ENCODE measurements at regions not wholly inside any gene's neighbourhood (a gene's known extent, or its start where the extent isn't known, plus 50 kb on each side); places are given as distances from the start of the nearest gene placed in this dataset.

DNA sequence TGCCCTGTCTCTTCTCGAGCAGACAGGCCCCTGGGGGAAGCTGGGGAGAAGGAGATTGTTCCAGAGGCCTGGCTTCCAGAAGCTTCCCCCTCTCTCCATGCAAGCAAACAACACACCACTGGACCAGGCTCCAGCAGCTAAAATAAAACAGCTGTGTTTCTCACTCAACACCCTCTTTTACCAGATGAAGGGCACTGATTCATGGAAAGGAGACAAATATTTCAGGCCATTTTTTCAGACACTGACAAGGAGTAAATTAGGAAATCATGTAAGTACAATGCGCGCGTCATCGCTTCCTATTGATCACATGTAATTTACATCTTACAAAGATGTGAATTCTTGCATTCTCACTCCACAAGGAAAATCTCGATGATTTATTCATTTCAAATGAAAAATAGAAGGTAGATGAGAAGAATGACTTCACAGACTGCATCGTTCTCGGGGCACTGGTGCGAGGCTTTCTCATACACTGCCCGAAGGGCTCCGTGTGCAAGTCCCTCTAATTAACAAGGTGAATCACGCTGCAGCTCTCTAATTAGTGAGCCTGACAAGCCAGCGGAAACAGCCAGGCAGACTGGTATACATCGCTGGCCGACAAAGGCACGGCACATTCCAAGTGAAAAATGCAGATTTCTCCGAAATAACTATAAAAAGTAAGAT, 153.6 kb downstream of the KCTD15 start:
- DNase-seq (ENCODE audit: low read depth, low spot score) = no peak
- no peaks in the 10 kb centered on the region for H3K4me1 ChIP-seq (ENCODE audit: control insufficient read depth, insufficient read depth, low read length)
- CTCF ChIA-PET = interaction anchor here (0.6 kb wide), 1 partner anchor 155 kb away, joined by 6 read pairs; no protein-coding TSS in a partner anchor
- TF ChIP-seq REST (IDR thresholded peaks at IDR 0.05; ENCODE audit: insufficient read depth in 1 of 2, low read depth in 2 of 2, low read length in 1 of 2) (no peak), CTCF (IDR thresholded peaks at IDR 0.05) (no peak), POLR2AphosphoS5 (IDR thresholded peaks at IDR 0.05; ENCODE audit: low read depth, low read length) (no peak), SIN3A (IDR thresholded peaks at IDR 0.05; ENCODE audit: borderline replicate concordance, insufficient read depth, low read depth, low read length) (no peak), TCF7L2 (IDR thresholded peaks at IDR 0.05; ENCODE audit: low read depth, low read length) (no peak)
- no peaks in the 10 kb centered on the region; the same call in 1 of the 2 replicates for H3K27me3 ChIP-seq (ENCODE audit: control insufficient read depth, insufficient read depth, low read length)
- H3K9me3 ChIP-seq (ENCODE audit: control insufficient read depth, insufficient read depth, low read depth, low read length) = no peaks in the 10 kb centered on the region
- H3K36me3 ChIP-seq (ENCODE audit: control insufficient read depth, insufficient read depth, low read length) = no peaks in the 10 kb centered on the region
- intact Hi-C loops (cut with micrococcal nuclease; ENCODE audit: unreplicated experiment) = no loop called here
- in situ Hi-C loops (cut with HindIII; ENCODE audit: low pct_unique_long_range_greater_than_20kb, low sequenced_read_pairs) = no loop called here
- H3K27ac ChIP-seq (ENCODE audit: low read length) = no peak overlapping the region
- no peak overlapping the region for H3K4me3 ChIP-seq (ENCODE audit: low read depth in 2 of 2, low read length in 2 of 2)
- POLR2A ChIA-PET = interaction anchor here (0.6 kb wide), 1 partner anchor 734 kb away, joined by 3 read pairs; no protein-coding TSS in a partner anchor
- no peak for ATAC-seq
- BruUV-seq (replicated peaks) = no TSS peak

GRCh38 chr19:33953023-33953422, 156.4 kb downstream of the KCTD15 start:
- no peak overlapping the region for H3K4me3 ChIP-seq (ENCODE audit: low read depth in 2 of 2, low read length in 2 of 2)
- DNase-seq (ENCODE audit: low read depth, low spot score) (no peak), ATAC-seq (no peak)
- BruUV-seq (replicated peaks) = no TSS peak
- in situ Hi-C loops (cut with HindIII; ENCODE audit: low pct_unique_long_range_greater_than_20kb, low sequenced_read_pairs) = no loop called here
- TF ChIP-seq REST (IDR thresholded peaks at IDR 0.05; ENCODE audit: insufficient read depth in 1 of 2, low read depth in 2 of 2, low read length in 1 of 2) (no peak), CTCF (IDR thresholded peaks at IDR 0.05) (no peak), POLR2AphosphoS5 (IDR thresholded peaks at IDR 0.05; ENCODE audit: low read depth, low read length) (no peak), TCF7L2 (IDR thresholded peaks at IDR 0.05; ENCODE audit: low read depth, low read length) (no peak), SIN3A (IDR thresholded peaks at IDR 0.05; ENCODE audit: borderline replicate concordance, insufficient read depth, low read depth, low read length) (no peak)
- no peaks in the 10 kb centered on the region for H3K9me3 ChIP-seq (ENCODE audit: control insufficient read depth, insufficient read depth, low read depth, low read length)
- intact Hi-C loops (cut with micrococcal nuclease; ENCODE audit: unreplicated experiment) = no loop called here
- H3K27ac ChIP-seq (ENCODE audit: low read length) = no peak overlapping the region
- no peaks in the 10 kb centered on the region; the same call in 1 of the 2 replicates for H3K27me3 ChIP-seq (ENCODE audit: control insufficient read depth, insufficient read depth, low read length)
- no peaks in the 10 kb centered on the region for H3K36me3 ChIP-seq (ENCODE audit: control insufficient read depth, insufficient read depth, low read length)
- ChIA-PET CTCF (interaction anchor here (0.7 kb wide), 1 partner anchor 25 kb away, joined by 5 read pairs; no protein-coding TSS in a partner anchor), POLR2A (no interaction called here)
- no peaks in the 10 kb centered on the region for H3K4me1 ChIP-seq (ENCODE audit: control insufficient read depth, insufficient read depth, low read length)
